ENCODE measurements at regions not wholly inside any gene's neighbourhood (a gene's known extent, or its start where the extent isn't known, plus 50 kb on each side); places are given as distances from the start of the nearest gene placed in this dataset.

GRCh38 chr4:19508442-19508841 is 743.3 kb upstream of the SLIT2 start:
- TF ChIP-seq TAF1 (IDR thresholded peaks at IDR 0.05; ENCODE audit: borderline replicate concordance, insufficient read depth, low read length) (no peak), POLR2AphosphoS5 (IDR thresholded peaks at IDR 0.05; ENCODE audit: low read depth, low read length) (no peak), SIN3A (IDR thresholded peaks at IDR 0.05; ENCODE audit: borderline replicate concordance, insufficient read depth, low read length) (no peak)
- TF ChIP-seq, protein P1, sequence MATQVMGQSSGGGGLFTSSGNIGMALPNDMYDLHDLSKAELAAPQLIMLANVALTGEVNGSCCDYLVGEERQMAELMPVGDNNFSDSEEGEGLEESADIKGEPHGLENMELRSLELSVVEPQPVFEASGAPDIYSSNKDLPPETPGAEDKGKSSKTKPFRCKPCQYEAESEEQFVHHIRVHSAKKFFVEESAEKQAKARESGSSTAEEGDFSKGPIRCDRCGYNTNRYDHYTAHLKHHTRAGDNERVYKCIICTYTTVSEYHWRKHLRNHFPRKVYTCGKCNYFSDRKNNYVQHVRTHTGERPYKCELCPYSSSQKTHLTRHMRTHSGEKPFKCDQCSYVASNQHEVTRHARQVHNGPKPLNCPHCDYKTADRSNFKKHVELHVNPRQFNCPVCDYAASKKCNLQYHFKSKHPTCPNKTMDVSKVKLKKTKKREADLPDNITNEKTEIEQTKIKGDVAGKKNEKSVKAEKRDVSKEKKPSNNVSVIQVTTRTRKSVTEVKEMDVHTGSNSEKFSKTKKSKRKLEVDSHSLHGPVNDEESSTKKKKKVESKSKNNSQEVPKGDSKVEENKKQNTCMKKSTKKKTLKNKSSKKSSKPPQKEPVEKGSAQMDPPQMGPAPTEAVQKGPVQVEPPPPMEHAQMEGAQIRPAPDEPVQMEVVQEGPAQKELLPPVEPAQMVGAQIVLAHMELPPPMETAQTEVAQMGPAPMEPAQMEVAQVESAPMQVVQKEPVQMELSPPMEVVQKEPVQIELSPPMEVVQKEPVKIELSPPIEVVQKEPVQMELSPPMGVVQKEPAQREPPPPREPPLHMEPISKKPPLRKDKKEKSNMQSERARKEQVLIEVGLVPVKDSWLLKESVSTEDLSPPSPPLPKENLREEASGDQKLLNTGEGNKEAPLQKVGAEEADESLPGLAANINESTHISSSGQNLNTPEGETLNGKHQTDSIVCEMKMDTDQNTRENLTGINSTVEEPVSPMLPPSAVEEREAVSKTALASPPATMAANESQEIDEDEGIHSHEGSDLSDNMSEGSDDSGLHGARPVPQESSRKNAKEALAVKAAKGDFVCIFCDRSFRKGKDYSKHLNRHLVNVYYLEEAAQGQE (IDR thresholded peaks at IDR 0.05; ENCODE audit: insufficient read depth in 1 of 2, low read depth in 2 of 2, low read length in 2 of 2) = no peak

GRCh38 chr4:19497705-19498104 is 754.0 kb upstream of the SLIT2 start:
- TF ChIP-seq, protein P1 (IDR thresholded peaks at IDR 0.05; ENCODE audit: insufficient read depth in 1 of 2, low read depth in 2 of 2, low read length in 2 of 2) = no peak
- no peak for TF ChIP-seq TAF1 (IDR thresholded peaks at IDR 0.05; ENCODE audit: borderline replicate concordance, insufficient read depth, low read length)
- no peak for TF ChIP-seq POLR2AphosphoS5 (IDR thresholded peaks at IDR 0.05; ENCODE audit: low read depth, low read length)
- TF ChIP-seq FOXP2 (optimal IDR thresholded peaks at IDR 0.05; ENCODE audit: borderline replicate concordance, extremely low read depth, extremely low read length, insufficient read depth) = no peak
- no peak for TF ChIP-seq SIN3A (IDR thresholded peaks at IDR 0.05; ENCODE audit: borderline replicate concordance, insufficient read depth, low read length)

- no peak for TF ChIP-seq TAF1 (IDR thresholded peaks at IDR 0.05; ENCODE audit: borderline replicate concordance, insufficient read depth, low read length)
- no peak for TF ChIP-seq FOXP2 (optimal IDR thresholded peaks at IDR 0.05; ENCODE audit: borderline replicate concordance, extremely low read depth, extremely low read length, insufficient read depth)
- TF ChIP-seq SIN3A (IDR thresholded peaks at IDR 0.05; ENCODE audit: borderline replicate concordance, insufficient read depth, low read length) = no peak
- no peak for TF ChIP-seq POLR2AphosphoS5 (IDR thresholded peaks at IDR 0.05; ENCODE audit: low read depth, low read length)
- TF ChIP-seq, protein P1 (IDR thresholded peaks at IDR 0.05; ENCODE audit: insufficient read depth in 1 of 2, low read depth in 2 of 2, low read length in 2 of 2) = no peak
Measured at GRCh38 chr4:19496756-19497155, 754.9 kb upstream of the SLIT2 start.

DNA sequence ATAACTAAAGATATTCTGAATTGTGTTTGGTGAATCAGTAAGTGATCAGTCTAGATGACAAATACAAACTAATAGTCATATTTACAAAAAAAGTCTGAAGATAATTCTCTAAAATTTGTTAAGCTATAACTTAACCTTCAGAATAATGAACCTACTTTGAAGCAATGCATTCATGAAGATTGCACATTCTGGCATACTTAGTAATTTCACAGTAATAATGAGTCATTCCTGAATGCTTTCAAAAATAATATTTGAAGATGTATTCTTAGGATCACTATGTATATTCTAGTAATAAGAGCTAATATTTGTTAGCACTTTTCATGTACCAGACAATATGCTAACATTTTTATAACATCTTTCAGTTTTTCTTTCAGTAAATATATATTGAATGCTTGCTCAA is 756.7 kb upstream of the SLIT2 start:
- TF ChIP-seq SIN3A (IDR thresholded peaks at IDR 0.05; ENCODE audit: borderline replicate concordance, insufficient read depth, low read length) (no peak), FOXP2 (optimal IDR thresholded peaks at IDR 0.05; ENCODE audit: borderline replicate concordance, extremely low read depth, extremely low read length, insufficient read depth) (no peak), POLR2AphosphoS5 (IDR thresholded peaks at IDR 0.05; ENCODE audit: low read depth, low read length) (no peak), TAF1 (IDR thresholded peaks at IDR 0.05; ENCODE audit: borderline replicate concordance, insufficient read depth, low read length) (no peak)
- TF ChIP-seq, protein P1 (IDR thresholded peaks at IDR 0.05; ENCODE audit: insufficient read depth in 1 of 2, low read depth in 2 of 2, low read length in 2 of 2) = no peak

- TF ChIP-seq TAF1 (IDR thresholded peaks at IDR 0.05; ENCODE audit: borderline replicate concordance, insufficient read depth, low read length) = no peak
- TF ChIP-seq SIN3A (IDR thresholded peaks at IDR 0.05; ENCODE audit: borderline replicate concordance, insufficient read depth, low read length) = no peak
- TF ChIP-seq POLR2AphosphoS5 (IDR thresholded peaks at IDR 0.05; ENCODE audit: low read depth, low read length) = no peak
- TF ChIP-seq, protein P1 (IDR thresholded peaks at IDR 0.05; ENCODE audit: insufficient read depth in 1 of 2, low read depth in 2 of 2, low read length in 2 of 2) = no peak
- no peak for TF ChIP-seq FOXP2 (optimal IDR thresholded peaks at IDR 0.05; ENCODE audit: borderline replicate concordance, extremely low read depth, extremely low read length, insufficient read depth)
Measured at GRCh38 chr4:19492606-19493005, 759.1 kb upstream of the SLIT2 start.

Data from PFSK-1 (cell line).